ENCODE measurements at regions not wholly inside any gene's neighbourhood (a gene's known extent, or its start where the extent isn't known, plus 50 kb on each side); places are given as distances from the start of the nearest gene placed in this dataset.

DNA sequence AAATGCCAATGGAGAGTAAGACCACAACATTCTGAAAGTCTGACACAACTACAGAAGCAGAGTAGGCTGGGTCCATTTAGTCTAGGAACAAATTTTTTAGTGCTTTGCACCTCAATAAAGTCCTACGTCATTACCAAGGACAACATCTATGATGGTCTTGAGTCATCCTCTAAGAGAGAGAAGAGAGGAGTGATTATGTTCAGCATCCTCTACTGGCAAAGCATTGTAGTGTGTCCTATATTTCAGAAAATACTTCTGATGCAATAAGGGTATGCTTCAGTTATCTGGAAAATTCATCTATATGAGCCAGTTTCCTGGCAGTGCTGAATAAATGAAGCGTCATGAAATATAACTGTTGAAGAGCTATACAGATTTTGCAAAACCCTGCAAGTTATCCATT is 95.6 kb downstream of the P2RY1 start (continued):
- TF ChIP-seq ZNF462 (CRISPR knock-in tag; IDR thresholded peaks at IDR 0.05) (no peak), NANOG (IDR thresholded peaks at IDR 0.05; ENCODE audit: borderline replicate concordance) (no peak), EZH2phosphoT487 (IDR thresholded peaks at IDR 0.05; ENCODE audit: unreplicated experiment) (no peak)

DNA sequence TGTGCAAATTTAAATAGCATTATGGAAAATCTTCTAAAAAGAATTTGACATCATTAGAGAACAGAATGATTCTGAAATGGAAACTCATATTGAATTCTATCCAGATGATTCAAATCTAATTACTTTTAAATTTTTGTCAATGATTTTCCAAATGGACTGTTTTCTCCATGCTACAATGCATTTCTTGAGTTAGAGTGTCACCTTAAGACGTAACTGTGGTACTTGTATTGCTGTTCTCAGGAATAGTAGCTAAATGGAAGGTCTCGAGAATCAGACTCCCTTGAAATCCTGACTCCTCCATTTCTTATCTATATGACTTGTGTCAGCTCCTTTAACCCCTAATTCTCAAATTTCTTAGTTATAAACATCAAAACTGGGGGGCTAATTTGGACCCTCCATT is 102.3 kb downstream of the P2RY1 start:
- Mint-ChIP-seq H3K4me3 (no peak overlapping the region), H3K27me3 (ENCODE audit: insufficient read depth, low read depth, poor library complexity) (no peaks in the 10 kb centered on the region), H3K27ac (no peak overlapping the region), H3K9me3 (no peaks in the 10 kb centered on the region), H3K36me3 (ENCODE audit: low read depth) (no peaks in the 10 kb centered on the region), H3K4me1 (peaks cover 5% of the 10 kb centered on the region; the same call in 2 of the 3 replicates)
- DNase-seq (ENCODE audit: low spot score) (no peak), ATAC-seq (no peak)
- no peaks in the 10 kb centered on the region for H3F3A ChIP-seq (replicated peaks; ENCODE audit: low read depth)
- H3K36me3 ChIP-seq (ENCODE audit: insufficient read depth): no peaks in the 10 kb centered on the region
- no peak overlapping the region for H2AFZ ChIP-seq
- TF ChIP-seq, protein P1, sequence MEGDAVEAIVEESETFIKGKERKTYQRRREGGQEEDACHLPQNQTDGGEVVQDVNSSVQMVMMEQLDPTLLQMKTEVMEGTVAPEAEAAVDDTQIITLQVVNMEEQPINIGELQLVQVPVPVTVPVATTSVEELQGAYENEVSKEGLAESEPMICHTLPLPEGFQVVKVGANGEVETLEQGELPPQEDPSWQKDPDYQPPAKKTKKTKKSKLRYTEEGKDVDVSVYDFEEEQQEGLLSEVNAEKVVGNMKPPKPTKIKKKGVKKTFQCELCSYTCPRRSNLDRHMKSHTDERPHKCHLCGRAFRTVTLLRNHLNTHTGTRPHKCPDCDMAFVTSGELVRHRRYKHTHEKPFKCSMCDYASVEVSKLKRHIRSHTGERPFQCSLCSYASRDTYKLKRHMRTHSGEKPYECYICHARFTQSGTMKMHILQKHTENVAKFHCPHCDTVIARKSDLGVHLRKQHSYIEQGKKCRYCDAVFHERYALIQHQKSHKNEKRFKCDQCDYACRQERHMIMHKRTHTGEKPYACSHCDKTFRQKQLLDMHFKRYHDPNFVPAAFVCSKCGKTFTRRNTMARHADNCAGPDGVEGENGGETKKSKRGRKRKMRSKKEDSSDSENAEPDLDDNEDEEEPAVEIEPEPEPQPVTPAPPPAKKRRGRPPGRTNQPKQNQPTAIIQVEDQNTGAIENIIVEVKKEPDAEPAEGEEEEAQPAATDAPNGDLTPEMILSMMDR (conservative IDR thresholded peaks at IDR 0.05; ENCODE audit: low read depth in 2 of 2): peak; percentile 28 to 51; a peak in 3 of 4 replicates
- TF ChIP-seq EZH2 (IDR thresholded peaks at IDR 0.05; ENCODE audit: low read depth, unreplicated experiment): no peak
- no peak overlapping the region for H3K4me3 ChIP-seq
- H4K20me1 ChIP-seq (replicated peaks; ENCODE audit: insufficient read depth): no peaks in the 10 kb centered on the region
- H3K4me2 ChIP-seq: no peak overlapping the region
- H3K4me1 ChIP-seq (ENCODE audit: insufficient read depth): no peaks in the 10 kb centered on the region
- H3K27ac ChIP-seq (ENCODE audit: low read depth): no peak overlapping the region
- H3K27me3 ChIP-seq (ENCODE audit: insufficient read depth): no peaks in the 10 kb centered on the region
- H3K9me2 ChIP-seq (ENCODE audit: insufficient read depth): no peaks in the 10 kb centered on the region
- H3K79me2 ChIP-seq (replicated peaks; ENCODE audit: insufficient read depth): no peaks in the 10 kb centered on the region

Data from GM23338 (cell line).